ENCODE measurements at regions not wholly inside any gene's neighbourhood (a gene's known extent, or its start where the extent isn't known, plus 50 kb on each side); places are given as distances from the start of the nearest gene placed in this dataset.
"Not testable (repeated sequence)": the region's sequence is repeated elsewhere in the genome, so short reads cannot be mapped to it uniquely, and the experiment has no call there.

DNA sequence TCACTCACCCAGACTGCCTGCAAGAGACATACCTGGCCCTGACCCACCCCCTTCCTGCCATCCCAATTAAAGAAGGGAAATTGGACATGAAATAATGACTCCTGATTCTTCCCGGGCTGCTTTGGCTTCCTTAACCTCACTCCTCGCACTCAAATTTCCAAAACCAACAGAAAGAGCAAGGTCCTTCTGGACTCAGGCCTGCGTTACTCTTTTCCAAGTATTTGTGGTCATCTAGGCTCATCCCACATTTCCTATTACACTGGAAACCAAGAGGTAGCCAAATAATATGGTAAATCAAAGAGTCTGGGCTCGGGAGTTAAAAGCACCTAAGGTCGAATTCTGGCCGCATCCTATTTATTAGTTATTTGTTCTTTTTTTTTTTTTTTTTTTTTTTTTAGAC, 359.3 kb downstream of the NPIPA8 start:
- DNase-seq, result no peak

DNA sequence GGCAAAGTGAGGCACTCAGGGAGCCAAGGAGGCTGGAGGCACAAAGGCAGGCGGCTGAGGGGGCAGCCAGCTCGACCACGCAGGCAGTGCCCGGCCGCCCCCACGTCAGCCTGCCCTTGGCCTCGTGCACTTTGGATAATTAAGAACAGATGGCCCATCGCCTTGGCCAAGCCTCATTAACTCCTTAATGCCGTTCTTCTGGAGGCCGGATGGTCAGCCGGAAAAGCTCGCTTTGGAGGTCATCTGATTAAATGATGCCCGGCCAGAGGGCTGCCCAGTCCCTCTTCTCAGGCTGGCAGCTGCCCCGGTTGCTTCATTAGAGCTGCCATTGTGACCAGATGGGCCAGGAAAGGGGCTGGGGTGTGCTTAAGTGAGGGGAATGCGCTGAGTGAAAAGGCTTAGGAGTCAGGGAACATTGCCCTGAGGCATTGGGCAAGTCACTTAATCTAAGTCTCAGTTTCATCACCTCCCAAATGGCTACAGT, 364.0 kb downstream of the NPIPA8 start:
- DNase-seq, result no peak

DNA sequence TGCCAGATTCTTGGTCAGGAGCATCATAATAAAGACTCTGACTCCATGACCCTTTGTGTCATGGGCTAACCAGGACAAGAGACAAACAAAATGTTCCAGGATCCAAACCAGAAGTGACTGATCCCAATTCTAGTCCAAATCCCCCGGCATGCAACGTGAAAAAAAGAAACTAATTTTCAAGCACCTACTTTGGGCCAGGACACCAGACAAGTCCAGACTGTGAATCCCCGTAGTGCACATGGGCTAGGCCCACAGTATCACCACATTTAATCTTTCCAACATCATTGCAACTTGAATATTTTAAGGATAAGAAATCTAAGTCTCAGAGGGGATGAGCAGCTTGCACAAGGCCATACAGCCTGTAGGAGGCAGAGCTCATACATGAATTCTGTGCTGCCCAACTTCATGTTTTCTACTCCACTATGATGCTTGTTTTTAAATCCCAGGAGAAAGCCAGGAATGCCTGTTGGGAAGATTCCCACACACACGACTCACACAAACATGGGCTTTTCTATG, 365.7 kb downstream of the NPIPA8 start:
- no peak for DNase-seq

DNA sequence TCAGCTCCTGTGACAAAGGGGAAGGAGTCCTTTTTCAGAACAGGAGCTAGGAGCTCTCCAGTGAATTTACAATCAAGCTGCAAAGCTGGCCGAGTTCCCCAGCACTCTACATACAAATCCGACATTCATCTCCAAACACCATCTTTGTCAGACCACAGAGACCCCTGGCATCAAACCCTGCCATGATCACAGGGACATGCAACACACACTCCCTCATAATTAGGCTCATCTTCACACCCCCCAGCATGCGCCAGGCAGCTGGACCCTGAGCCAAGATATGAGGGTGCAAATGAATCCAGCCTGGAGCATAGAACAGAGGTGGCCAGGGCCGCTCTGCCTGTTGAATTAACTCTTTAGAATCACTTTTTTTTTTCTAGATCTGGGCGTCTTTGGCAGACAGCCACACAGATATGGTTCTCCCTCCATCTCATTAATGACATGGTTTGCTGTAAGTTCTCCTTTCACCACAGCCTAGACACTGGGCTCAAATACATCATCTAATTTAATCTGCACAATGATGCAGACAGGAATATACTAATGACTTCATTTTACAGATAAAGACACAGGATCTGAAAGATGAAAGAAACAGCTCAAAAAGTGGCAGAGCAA, 366.3 kb downstream of the NPIPA8 start:
- DNase-seq, result no peak

DNA sequence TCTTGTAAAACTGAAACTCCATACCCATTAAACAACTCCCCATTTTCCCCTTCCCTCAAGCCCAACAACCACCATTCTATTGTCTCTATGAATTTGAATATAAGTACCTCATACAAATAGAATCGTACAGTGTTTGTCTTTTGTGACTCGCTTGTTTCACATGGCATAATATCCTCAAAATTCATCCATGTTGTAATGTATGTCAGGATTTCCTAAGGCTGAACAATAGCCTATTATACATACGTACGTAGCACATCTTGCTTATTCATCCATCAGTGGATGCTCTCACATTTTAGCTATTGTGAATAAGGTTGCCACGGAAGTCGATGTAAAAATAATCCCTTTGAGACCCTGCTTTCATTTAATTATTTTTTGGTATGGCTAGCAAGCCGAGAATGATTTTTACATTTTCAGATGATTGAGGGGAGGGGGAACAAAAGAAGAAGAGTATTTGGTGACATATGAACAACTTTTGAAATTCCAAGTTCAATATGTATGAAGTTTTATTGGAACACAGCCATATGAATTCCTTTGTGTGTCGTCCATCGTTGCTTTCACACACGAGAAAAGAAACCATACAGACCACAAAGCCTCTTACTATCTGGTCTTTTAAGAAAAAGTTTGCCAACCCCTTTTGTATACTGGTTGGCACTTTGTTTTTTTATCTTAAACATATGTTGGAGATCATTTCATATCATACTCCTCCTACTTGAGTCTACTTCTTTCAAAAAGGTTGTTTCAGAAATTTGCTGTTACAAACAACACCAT, 371.2 kb downstream of the NPIPA8 start:
- DNase-seq, result no peak

DNA sequence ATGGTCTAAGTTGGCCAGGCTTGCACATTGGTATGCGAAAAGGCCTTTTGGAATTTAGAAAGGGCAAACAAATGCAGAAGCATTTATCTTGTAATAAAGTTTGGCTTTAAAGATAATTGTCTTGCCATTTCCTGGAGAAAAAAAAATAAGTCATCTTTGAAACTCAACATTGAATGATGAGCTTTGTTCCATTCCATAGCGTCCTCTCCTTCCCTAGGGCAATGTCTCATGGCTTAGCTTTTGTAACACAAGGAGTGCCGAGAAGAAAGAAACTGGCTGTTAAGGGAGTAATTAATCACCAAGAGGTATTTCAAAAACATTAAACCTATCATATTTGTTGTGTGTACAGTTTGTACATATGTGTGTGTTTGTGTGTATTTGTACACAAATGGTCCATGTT, 372.3 kb downstream of the NPIPA8 start:
- DNase-seq, result no peak

DNA sequence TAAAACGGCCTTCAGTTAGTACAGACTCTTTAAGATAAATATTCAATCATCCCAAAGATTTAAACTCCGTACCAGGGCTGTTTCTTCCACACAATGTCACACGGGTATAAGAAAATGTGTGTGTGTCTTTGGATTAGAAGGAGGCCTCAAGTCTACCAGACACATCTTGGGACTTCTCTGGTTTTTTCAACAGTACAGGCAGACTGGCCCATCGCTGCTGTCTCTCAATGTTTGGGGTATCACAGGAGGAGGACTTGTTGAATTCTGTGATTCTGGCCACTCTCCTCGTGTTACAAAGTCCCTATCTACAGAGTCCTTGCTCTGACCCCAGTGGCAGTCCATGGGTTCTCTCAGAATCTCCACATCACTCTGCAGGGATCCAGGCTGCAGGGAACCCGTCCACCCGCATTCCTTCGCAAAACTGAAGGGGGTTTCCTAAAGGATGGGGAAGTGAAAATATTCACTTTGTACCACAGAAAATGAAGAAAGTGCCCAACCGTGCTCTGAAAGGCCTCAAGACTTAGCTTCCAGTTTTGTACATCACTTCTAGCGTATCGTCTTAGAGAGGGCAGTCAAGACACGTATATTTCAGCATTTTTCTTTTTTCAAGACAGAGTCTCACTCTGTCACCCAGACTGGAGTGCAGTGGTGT, 373.2 kb downstream of the NPIPA8 start:
- no peak for DNase-seq

DNA sequence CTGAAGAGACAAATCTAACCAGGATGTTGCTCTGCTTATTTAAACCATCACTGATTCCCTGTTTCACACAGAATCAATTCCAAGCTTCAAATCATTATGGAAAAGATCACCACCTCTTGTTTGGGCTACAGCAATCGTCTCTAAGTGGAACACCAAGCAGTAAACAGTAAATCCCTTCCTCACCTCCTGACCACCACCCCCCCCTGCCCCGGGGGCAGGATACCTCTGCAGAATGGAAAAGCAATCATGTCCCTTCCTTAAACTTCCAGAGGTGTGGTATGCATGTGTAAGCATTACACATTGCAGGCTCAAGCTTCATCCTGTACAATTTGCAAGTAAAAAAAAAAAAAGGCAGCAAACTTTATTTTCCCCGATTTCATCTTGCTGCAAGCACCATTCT, 373.8 kb downstream of the NPIPA8 start:
- DNase-seq, result no peak

DNA sequence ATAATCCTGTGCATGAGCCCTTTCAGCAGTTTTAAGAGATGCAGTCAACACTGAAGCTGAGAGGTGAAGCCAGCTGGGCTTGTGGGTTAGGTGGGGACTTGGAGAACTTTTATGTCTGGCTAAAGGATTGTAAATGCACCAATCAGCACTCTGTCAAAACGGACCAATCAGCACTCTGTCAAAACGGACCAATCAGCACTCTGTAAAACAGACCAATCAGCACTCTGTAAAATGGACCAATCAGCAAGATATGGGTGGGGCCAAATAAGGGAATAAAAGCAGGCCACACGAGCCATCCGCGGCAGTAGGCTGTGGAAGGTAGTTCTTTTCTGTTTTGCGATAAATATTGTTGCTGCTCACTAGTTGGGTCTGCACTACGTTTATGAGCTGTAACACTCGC, 374.7 kb downstream of the NPIPA8 start:
- DNase-seq, result not testable (repeated sequence)

DNA sequence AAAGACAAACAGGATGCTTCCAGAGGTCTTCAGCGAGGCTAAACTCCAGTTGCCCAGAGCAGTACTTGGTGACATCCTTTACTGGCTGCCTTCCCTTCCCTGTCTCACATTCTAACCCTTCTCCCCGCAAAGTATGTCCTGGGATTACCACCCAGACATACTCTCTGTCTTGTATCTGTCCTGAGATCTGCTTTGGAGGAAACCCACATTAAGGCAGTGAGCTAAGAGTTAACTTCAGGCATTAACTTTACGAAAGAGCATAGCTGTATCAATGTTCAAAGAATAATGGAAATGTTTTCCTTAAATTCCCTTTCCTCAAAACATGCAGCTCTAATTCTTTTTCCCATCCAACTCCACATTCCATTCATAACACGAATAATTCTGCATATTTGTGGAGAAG, 385.2 kb downstream of the NPIPA8 start:
- DNase-seq, result no peak

DNA sequence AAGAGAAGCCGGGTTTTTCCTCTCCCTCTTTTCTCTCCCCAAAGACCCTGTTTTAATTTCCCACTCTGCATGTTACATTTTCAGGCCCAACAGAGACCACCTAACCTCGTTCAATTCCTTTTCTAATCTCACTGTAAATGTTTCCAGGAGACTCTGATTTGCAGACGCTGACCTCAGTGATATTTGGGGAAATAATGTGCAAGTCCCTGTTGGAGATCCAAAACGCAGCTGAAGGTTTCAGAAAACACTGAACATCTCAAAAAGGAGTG, 386.6 kb downstream of the NPIPA8 start:
- no peak for DNase-seq

DNA sequence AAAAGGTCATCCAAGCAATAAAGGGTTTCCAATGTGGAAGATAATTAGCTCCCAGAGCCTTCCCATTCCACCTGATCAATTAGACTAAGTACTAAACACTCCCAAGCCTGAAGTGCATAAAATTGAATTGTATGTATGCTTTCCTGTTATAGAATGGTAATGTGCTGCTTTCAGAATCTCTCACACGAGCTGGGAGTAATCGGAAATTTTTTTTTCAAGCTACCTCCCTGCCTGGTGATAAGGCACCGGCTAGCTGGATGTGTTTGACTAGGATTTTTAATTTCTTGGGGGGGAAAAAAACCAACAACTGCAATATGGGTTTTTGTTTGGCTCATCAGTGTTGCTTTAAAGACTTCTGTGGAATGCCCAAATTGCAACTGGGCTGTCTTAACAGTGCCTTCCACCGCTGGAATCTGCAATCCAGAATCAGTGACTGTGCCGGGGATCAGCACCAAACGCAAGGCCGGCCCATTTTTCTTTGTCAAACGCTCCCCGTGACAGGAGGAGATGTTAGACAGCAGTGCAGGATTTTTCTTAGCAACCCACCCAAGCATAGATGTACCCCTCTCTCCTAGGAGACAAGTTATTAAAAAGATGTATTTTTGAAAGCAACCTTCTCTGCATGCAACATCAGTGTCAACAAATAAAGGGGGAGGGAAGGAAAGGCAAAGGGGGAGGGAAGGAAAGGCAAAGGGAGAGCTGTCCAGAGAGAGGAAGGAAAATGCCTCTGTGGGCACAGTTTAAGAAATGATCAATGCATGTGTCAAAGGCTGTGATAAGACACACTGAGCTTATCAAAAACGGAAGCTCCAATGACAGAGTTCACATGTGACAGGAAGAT, 387.2 kb downstream of the NPIPA8 start:
- no peak for DNase-seq

DNA sequence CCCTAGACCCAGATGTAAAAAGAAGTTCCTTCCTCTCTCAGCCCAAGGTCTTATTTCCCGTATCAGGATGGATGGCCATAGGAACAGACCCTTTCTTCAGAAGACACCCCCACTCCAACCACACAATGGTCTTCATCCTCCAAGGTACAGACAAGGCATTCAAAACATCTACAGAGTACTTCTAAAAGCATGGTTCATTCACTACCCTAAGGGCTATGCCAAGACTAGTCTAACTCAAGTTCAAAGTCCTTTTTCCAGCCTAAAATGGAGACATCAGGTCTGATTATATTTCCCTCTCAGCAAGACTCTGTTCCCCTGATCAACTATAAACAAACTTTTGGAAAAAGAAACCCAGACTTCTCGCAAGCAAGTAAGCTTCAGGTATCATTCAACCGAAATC, 388.9 kb downstream of the NPIPA8 start:
- DNase-seq, result no peak

DNA sequence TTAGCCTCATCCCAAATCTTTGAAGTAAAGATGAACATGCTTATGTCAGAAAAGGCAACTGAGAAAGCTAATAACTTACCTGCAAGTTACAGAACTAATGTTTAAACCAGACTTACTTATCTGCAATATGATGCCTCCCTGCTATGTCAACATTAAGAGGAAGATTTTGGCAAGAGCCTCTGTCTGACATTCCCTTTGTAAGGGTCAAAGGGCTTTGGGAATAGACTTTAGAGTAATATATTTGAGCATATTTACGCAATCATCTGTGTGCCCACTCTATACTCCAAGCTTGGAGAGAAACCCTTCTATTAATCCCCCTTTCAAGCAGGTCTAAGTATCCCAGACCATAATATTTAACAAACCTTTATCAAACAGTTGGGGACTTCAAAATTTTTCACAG, 389.4 kb downstream of the NPIPA8 start:
- no peak for DNase-seq

DNA sequence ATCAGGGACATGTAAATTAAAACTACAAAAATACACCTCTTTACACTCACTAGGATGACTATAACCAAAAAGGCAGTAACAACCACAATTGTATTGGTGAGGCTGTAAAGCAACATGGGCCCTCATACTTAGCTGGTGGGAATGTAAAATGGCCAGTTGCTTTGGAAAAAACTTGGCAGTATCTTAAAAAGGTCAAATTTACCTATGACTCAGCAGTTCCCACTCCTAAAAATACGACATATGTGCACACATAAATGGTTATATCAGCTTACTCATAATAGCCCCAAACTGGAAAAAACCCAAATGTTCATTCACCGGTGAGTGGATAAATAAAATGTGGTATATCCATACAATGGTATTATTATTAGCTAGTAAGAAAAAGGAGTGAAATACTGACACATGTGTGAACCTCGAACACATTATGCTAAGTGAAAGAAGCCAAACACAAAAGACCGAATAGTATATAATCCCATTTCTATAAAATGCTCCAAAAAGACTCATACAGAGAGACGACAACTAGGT, 391.4 kb downstream of the NPIPA8 start:
- DNase-seq, result no peak

DNA sequence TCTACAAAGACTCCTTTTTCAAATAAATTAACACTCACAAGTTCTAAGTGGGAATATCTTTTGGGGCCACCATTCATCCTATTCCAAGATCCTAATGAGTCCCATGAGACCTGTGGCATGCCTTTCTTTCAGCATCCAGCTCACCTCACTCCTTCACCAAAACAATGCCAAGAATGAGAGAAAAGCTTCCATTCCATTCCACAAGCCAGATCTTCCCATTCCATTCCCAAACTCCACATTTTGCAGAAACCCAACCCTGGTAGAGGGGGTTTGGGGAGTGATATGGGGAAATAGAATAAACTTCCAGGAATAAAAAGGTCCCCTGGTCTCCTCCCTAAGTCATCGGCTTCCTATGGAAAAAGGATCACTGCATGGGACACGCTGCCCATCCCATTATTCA, 392.2 kb downstream of the NPIPA8 start:
- DNase-seq, result no peak

DNA sequence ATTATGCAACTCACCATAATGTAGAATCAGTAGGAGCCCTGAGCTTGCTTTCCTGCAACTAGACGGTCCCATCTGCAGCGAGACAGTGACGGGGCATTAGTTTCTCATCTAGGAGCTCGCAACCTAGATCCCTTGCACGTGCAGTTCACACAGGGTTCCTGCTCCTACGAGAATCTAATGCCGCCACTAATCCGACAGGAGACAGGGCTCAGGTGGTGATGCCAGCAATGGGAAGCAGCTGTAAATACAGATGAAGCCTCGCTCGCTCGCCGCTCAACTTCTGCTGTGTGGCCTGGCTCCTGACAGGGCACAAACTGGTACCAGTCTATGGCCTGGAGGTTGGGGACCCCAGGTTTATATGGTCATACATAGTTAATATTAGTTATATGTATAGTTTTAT, 394.5 kb downstream of the NPIPA8 start:
- DNase-seq, result no peak

DNA sequence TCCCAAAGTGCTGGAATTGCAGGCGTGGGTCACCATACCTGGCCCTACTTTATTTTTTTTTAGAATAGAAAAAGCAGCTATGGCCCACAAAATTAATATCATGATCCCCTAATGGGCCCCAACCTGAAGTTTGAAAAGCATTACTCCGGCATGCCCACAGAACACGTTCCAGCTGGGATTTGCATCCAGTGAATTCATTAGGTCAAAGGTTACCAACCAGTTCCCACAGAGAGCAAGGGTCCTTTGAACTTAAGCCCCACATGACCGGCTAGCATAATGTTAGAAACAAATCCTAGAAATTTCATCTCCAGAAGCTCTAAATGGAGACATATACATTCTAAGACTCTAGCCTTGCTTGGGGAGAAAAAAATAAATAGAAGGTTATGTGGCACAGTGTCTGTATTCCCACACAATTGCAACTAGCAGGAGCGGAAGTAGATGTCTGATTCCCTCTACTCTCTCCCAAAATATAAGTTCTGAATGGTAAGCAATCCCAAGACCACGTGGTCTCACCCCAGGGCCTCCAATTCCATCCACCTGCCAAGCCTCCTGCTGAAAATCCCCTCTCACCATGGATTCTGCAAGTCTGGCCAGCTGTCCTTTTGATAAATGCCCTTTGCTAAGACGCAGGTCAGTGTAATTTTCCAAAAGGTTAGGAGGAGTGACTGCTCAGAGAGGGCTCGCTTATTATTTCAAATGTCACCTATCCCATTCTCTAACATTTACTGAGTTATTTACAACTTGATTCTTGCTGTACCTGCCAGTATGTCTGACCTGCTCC, 395.8 kb downstream of the NPIPA8 start:
- no peak for DNase-seq

DNA sequence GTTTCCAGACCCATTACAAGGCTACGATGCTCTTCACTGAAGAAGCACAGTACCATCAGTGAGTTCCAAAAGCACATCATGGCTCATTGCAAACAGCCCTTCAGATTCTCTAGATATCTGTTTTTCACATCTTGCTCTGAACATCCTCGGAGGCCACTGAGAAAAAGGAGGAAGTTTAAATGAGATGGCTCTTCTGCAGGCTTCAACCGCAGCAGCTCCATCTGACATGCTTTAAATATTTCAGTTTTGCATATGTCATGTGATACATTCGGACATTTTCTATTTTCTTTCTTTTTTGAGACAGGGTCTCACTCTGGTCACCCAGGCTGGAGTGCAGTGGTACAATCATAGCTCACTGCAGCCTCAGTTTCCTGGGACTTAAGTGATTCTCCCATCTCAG, 396.8 kb downstream of the NPIPA8 start:
- DNase-seq, result no peak

DNA sequence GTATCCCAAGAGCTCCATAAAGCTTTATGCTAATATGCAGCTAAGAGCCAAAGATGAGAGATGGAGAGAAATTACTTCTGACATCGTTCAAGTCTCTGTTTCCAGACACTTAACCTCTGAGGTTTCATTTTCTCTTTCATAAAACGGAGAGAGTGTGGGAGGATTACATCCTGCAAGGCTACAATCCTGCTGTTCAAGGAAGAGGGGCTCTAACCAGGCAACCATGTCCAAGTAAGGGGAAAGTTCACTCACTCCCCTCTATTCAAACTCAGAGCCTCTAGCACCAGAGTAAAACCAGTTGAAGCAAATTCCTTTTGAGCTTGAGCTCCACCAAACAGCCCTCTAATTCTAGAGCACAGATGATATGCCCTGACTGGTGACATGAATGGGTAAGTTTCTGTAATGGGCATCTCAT, 397.4 kb downstream of the NPIPA8 start:
- no peak for DNase-seq

DNA sequence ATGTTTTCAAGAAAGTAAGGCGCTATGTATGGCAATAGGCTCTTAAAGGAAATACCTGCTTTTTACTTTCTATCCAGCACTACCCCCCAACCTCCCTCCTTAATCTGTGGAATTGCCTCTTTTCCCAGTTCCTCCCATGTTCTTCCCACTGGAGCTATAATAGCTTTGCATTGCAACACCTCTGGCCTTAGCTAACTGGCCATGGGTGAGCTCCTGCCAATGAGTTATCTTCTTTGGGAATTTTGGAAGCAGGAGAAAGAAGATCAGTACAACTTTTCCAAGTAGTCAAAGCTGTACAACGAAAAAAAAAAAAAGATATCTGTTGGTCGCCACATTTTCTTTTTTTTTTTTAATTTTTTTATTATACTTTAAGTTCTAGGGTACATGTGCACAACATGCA, 398.0 kb downstream of the NPIPA8 start:
- DNase-seq, result no peak

DNA sequence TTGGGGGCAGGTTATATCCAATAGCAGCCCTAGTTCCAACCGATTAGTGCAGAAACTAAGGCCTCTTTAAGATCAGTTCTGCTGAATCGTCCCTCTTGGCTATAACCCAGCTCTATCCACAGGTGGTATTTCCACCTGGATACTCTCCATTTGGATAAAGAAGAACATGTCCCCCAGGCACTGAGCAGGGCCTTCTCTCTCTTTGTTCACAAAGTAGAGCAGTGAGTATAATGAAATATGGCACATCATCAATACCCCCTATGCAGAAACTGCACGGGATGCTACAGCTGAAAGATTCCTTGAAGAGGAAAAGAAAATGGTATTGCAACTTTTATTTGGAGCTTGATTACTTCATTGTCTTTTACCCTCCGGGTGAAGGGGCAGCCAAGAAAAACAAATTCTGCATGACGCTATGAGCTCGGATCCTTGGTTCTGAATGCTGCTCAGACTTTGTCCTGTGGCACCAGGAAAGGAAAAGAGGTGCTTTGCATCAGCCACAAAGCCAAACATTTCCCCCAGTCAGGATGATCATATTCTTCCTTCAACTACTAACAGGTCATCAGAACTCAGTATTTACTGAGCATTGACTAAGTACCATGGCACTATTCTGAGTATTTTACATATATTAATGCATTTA, 399.7 kb downstream of the NPIPA8 start:
- DNase-seq, result no peak

Data from activated naive CD4-positive, alpha-beta T cell treated with Interleukin-2 at 50 U/mL for 16 hours (primary cell).